NCI-H2081 (cell line): ENCODE measurements at regions not wholly inside any gene's neighbourhood (a gene's known extent, or its start where the extent isn't known, plus 50 kb on each side); places are given as distances from the start of the nearest gene placed in this dataset.
A peak's percentile ranks its signal among the peaks of the same experiment; 100 is the strongest.

Source experiments
- DNase-seq, 2 experiments: peaks; one replicate each; lab custom pipeline; 2025; lab: John Stamatoyannopoulos, UW

DNA sequence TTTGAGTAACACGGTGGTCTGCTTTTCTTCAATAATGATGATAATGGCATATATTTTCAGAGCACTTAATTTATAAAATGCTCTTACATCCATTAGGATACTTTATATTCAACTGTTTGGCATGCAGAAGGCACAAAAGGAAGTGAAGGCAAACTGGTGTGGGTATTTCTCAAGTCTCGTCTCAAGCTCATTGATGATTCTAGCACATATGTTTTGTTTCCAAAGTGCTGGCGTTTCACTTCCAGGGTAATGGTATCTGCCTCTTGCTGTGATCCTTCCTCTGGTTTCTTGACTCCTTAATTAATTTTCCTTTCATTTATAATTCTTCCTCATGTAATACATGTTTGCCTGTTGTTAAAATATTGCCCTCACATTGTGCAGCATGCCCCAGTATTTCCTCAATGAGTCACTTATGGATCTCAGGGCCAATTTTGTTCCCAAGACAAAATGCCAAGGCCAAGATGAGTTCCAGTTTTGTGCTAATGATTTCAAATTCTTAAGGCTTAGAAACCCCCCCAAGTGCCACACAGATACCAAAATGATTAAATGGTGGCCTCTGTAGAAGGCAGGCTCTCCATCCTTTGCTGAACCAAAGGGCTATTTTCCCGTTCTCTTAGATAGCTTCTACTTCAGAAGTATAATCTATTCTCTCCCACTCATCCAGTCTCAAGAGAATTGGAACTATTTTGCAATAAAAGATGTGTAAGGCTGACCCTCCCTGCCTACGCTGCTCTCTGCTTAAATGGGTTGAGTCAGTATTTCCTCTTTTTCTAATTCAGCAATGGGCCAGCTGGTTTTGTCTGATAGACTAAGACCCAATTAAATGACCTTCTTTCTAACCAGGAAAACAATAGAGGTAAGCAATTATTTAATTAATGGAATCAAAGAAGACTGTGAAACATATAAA is 171.2 kb downstream of the ZNF365 start:
- DNase-seq = no peak

DNA sequence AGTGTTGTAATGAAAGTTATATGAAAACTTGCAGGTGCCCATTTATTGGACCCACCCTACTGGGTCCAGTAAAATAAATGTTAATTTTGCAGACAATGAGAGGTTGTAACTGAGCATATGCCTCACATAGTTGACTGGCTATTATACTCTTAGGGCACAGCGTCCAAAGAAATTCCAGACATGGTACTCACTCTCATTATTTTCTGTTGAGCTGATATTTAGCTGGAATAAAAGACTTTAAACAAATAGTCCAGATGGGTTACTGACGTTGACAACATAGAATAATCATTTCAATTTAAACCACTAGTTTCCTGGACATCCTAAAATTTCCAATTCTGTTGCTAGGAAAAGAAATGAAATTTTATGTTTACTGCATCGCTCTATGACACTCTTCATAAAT is 174.5 kb downstream of the ZNF365 start:
- DNase-seq = no peak

DNA sequence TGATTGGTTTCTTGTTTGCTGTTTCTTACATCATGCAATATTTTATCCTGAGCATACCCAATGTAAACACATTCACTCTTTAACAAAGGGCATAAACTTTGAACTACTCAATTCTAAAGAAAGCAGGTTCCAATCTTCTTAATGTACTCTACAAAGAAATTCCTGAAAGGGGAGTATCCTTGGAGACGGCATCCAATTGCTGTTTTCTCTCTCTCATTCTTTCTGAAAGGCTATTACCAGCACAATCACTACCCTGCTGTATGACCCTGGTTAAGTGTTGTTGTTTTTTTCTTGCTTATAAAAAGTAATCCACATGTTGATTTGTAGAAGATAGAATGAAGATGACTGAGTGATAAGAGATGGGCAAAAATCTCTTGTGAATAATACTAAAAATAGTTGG is 176.0 kb downstream of the ZNF365 start:
- DNase-seq = no peak

DNA sequence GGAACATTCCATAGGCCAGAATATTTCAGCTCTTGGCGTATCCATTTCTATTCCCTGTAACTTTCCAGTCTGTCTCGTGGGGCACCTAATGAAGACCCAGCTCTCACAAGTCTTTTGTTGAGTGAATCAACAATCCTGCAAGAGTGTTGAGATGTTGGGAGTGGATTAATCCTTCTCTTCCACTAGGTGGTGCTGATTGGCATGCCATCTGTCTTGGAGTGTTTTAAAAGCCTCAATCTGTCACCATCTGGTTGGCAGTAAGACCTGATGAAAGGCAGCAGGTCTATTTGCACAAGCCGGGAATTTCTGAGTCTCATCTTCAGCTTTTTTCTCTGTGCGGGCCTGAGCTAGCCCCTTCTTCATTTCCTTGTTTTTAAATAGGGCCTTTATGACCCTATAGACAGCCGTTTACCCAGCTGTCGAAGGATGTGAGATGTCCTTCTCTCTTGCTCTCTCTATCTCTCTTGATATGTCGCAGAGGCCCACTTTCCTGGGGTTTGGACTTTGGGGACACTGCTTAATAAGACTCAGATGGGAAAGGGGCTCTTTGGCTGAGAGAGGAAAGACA is 180.5 kb downstream of the ZNF365 start:
- DNase-seq = peak; percentile 16 to 23

DNA sequence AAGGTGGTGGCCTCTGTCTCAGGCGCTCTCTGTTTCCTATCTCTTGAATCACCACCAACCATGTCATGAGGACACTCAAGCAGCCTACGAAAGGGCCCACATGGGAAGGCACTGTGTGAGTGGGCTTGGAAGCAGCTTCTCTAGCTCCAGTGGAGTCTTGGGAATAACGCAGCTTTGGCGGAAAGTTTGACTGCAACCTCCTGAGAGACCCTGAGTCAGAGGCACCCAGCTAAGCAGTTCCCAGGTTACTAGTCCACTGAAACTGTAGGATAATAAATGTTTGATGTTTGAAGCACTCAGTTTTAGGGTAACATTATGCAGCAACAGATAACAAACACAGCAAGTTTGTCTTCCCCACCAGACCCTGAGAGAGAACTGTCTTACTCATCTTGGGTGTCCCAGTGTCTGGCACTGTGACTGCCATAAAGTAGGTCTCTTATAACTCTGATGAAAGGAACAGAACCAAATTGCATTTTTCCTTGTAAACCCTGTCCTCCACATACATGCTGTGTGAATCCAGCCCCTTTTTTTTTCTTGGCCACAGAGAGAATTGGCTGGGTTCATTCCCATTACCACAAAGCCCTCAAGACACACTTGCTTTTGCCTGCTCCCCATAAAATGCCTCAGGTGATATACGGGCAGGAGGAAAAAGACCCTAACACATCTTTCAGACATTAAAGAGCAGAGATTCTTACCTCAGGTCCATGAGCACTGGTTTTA is 185.5 kb downstream of the ZNF365 start:
- DNase-seq = no peak

DNA sequence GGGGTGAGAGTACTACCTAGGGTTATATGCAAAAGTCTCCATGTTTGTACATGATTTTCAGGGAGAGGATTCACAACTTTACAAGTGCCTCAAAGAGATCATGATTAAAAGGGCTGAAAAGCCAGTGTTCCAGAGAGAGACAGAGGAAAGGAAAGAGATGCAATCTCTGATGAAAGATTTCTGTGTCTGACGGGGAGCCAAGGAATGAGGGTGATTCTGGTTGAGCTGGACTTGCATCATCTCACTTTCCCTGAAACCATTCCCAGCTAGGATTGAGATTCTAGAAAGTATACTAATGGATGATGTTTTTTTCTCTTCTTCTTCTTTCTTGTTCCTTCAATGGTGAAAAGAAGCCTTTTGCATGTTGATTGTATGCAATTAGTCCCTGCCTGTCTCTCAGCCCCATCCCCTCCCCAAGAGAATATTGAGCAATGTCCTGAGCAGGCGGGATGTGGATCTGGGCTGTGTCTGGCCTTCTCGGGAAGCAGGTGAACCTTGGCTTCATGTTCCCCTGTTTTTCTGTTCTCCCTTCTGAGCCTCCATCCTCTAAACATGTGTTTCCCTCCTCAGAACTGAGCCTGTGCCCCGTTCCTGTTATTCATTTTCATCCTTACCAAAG is 186.1 kb downstream of the ZNF365 start:
- DNase-seq = no peak

DNA sequence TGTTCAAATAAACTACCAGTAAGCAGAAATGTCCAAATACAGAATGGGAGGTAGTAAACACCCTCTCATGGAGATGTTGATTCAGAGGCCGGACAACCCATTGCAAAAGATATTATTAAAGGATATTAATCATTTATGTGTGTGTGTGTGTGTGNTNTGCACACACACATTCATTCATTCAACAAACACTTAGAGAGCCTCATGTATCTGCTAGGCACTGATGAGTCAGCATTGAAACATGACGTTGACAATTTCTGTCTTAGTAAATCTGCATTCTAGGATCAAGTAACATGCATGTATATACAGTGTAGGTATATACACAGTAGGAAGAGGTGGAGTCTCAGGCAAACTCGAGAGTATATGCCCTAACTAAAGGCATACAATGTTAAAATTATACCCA is 187.0 kb downstream of the ZNF365 start:
- DNase-seq = no peak

DNA sequence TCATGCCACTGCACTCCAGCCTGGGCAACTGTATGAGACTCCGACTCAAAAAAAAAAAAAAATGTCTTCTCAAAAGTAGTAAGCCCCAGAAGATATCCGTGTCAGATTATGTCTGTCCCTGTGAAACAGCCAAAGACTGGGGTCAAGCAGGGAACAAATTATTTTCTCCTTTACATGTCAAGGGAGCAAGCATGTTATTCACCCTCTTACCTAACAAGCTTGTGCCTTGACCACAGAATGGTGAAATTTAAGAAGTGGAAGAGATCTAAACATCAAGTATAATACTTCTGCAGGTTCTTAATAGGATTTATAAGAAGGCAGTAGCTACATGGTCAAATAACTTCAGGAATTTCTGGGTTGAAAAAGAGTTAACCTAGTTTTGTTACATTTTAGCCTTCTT is 187.9 kb downstream of the ZNF365 start:
- DNase-seq = no peak

DNA sequence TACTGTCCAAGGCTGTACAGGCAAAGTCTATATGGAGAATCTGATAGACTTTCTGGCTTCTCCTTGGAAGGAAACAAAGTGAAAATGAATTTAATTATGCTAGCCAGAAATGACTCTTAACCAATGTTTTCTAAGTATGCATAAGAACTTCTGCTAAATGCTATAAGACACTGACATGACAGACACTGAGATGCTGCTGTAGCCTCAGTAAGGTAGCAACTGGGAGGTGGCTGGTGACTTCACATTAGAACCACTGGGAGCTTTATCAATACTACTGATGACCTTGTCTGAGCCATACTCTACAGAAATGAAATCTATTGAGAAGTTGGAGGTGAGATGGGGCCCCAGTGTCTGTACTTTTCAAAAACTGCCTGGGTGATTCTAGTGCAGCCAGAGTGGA is 188.6 kb downstream of the ZNF365 start:
- DNase-seq = no peak

DNA sequence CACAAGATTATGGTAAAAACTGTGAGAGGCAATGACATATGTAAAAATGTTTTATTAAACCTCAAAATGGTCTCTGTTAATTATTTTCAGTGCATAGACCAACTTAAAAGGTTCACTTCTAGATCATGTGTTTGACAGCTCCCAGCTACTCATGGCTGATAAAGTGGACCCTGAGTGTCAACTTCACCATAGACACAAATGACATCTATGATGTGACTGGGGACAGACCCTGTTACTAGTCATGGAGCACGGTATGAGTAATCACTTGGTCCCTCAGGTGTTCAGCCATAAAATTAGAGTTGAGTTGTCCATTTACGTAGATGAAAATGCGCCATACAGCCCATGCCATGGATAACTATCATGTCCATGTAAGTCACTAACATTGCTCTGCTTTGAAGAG is 199.8 kb downstream of the ZNF365 start:
- DNase-seq = no peak

DNA sequence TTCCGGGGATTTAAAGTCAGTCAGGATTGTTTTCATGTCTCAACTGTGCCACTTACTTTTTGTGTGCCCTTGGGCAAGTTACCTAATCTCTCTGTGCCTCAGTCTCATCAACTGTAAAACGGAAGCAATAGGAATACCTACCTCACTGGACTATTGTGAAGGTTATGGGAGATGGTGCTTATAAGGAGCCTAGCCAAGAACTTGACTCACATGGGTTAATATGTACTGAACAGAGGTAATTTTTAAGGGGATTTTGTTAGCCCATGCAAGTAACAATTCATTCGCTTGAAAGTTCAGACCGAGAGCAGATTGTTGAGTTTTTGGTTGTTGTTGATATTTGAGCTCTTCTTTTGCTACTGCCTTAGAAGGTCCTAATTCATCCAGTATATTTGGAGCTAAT is 202.9 kb downstream of the ZNF365 start:
- DNase-seq = no peak

DNA sequence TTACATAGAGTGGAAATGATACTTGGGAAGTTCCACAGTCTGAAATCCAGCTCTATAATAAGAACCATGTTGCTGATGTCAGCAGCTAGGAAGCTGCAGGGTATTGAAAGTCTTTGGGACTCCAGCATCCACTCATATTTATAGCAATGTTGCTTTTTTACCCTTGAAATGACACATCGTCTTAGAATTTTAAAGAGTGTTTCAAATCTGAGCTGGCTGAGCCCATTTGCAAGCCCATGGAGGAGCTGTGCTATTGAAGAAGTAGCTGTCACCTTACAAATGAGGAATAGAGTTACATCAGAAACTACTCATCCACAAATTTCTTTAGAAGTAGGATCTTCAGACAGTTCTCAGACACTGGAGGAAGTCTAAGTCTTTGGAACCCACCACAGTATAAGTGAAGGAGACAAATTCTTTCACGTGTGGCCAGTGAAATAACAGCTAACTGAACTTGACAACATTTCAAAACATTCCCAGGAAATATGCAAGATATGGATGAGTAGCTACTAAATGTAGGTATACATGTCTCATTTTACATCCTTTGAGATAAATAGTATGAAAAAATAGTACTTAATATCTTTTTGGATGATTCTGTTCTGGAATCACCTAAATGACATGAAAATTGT is 203.6 kb downstream of the ZNF365 start:
- no peak for DNase-seq

DNA sequence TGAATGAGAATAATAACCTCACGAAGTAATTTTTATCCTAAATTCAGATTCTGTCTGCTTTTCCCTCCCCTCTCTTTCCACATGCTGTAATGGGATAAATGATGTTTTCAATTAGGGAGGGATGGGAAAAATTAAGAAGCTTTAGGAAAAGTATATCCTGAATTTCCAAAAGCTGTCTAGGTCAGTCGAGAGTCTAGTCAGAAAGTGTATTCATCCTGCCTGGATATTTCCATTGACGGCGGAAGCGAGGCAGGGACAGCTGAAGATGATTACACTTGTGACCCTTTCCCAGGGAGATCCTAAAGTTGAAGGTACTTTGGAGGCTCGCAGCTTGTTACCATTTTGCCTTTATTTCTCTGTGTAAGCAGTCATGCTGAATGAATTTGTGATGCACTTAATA is 204.1 kb downstream of the ZNF365 start:
- no peak for DNase-seq

DNA sequence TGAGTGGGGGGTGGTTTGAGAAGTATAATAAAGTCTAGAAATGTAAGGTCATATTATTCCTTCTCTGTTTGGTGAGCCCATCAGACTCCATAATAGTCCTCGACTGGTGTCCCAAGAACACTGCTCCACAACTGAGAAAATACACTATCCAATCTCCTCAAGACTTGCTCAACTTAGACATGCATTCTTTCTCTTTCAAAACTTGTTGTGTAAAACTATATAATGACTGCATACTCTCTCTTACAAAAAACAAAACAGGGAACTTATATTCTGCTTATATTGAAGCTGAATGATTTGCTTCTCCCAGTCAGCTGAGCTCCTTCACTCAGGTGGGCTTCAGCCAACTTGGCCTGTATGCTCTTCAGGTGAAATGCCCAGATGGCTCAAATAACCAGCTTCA is 204.7 kb downstream of the ZNF365 start:
- DNase-seq = no peak

DNA sequence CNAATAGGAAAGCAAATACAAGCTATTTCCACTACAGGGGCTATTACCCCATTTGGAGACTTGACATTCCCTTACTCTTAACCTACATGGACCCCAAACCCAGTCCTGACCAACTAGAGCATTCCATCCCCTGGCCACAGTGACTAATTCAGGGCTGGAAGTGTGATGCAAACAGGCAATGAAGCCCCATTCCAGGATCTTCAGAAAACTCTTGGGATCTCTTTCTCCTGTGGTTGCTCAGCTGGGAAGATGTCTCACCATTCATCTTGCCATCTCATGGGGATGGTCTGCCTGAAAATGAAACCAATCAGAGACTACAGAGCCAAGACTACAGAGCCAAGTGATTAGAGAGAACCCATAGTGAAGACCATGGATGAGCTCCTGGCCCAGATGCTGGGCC is 206.2 kb downstream of the ZNF365 start:
- no peak for DNase-seq

DNA sequence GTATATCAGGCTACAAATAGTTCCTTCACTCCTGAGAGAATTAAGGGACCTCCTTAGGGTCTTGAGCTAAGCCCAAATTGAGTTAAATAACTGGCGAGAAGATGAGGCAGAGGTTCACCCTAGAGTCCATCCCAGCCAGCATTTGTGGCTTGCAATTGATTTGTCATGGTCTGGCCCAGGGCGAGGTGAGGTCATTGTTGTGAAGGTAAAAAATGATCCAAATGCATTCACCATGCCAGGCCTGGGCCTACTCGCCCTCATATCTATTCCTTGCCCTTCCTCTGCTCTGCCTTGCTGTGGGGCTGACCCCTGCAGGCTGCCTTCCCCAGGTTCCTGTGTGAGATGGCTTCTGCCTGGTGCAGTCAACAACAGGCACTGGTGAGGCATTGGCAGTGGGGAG is 207.2 kb downstream of the ZNF365 start:
- DNase-seq = no peak

DNA sequence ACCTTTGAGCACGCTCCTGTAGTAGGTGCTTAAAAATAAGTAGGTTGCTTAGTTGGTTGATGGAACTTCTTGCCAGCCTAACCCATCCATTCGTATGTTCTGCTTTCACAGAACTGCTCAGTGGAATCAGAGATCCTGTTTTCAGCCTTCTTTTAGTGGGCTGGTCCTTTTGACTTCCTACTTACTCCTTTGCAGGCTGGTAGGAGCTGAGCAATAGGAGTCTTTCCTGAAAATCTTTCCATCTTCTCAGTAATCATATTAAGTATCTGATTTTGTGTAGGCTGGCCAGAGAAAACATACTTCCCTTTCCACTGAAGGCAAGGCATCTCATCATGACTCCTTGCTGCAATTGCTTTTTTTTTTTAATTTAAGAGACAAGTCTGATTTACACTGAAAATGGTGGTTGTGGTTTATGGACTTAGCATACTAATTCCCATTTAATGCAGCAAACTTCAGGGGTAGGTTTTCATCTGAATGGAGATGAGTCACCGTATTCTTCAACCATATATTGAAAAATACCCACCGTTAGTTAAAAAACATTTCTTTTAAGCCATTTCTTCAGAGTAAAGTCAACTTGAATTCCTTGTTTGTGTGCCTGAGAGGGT is 208.0 kb downstream of the ZNF365 start:
- DNase-seq = no peak

DNA sequence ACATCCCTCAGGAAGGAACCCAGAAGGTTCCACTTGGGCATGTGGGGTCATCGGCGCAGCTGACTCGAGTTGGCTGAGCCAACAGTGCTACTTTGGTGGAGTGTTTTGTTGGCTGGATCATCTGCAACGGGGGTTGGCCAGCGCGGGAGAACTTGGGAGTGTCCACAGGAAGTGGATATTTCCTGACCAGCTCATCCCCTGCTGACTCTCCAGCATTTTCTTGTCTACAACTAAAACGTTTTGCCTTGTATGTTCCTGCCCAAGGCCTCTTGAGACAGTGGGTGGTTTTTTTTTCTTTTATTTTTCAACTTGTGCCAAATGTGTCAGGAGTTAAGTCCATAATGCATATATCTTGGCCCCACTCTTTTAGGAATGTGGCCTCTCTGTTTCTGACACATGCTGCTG is 208.6 kb downstream of the ZNF365 start:
- DNase-seq = no peak

DNA sequence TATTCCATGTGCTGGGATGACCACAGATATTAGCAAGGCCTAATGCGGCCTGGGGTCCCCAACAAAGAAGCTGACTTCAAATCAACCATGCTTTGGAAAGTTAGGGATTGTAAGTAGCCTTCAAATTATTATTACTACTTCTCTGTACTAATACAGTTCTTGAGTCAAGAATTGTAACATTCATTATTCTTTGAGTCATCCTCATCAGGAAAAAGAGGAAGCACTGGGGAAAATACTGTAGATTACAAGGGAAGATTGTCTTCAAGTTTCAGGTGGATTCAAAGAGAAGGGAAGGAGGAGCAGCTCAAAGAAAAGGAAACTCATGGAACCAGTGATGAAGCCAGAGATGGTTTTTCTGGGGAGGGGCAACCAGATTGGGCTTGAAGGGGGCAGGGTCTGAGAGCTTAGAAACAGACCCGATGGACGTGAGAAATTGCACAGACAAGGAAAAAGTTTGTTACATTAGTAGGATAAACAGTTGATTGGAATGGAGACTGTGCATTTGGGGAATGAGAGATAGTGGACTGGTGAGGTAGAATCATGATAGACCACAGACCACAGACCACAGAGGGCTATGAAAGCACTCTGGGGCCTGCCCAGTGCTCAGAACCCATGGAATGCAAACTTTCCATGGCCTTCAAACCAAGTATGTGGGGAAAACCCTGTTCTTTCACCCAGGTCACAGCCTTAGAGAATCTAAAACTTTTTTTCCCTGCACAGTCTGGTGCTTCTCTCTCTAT is 209.9 kb downstream of the ZNF365 start:
- no peak for DNase-seq

DNA sequence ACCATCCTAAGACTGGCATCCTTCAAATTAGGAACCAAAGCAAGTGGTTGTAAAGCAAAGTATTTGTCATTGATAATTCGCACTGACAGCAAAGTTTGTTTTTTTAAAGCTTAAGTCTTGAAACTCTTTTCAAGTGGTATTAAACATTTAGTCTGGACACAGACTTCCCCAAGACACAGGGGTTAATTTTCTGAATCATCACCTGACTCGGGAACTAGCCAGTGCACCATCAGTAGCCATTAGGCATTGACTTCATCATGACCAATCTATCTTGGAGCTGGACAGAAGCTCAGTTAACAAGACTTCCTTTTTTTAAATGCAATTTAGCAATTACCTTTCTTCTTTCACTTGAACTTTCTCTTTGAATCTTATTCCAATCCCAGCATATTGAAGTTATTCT is 210.6 kb downstream of the ZNF365 start:
- no peak for DNase-seq

DNA sequence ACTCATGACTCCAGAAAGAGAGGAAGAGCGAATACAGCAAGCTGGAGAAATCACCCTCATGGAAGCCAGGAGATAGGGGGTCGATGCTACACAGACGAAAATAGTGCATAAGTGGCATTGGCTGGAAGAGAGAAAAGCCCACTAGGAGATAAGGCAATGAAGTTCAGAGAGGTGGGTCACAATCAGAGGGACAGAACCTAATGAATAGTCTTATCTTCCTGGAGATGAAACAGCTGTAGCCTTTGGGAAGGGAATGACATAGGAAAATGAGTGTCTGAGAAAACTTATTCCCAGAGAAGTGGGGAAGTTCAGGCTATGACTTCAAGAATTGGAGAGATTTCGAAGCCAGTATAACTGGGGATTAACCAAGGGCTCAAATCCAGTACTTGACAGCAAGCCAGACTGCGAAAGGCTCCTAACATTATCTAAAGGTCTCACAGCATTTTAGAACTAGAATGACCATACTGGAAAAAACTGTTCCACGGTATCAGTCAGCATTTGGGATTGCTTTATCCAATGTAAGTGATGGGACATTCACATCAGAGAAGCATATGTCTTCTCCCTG is 211.1 kb downstream of the ZNF365 start:
- DNase-seq = no peak
